ENCODE measurements at regions not wholly inside any gene's neighbourhood (a gene's known extent, or its start where the extent isn't known, plus 50 kb on each side); places are given as distances from the start of the nearest gene placed in this dataset.

DNA sequence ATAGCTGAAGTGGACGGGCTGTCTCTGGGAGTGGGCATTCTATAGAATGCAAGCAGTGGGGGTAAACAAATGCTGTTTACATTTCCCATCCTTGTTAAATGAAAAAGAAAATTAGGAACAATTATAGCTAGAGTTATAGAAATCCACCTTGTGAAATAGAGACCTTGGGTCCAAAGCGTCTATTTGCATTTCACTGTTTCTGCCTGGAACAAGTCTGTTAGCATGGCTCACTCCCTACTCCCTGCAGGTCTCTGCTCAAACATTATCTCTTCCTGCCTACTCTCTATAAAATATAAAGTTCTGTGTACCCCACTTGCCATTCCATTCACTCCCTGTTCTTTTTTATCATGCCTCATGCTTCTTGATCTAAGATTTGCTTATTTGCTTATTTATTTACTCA lies 975.7 kb upstream of the WWC1 start:
- Histone ChIP-seq H3K27ac (no peak overlapping the region), H3K27me3 (no peaks in the 10 kb centered on the region), H3K4me1 (peaks cover 17% of the 10 kb centered on the region; the same call in 1 of the 2 replicates), H3K4me2 (no peak overlapping the region), H3K9ac (no peak overlapping the region), H3K9me3 (peaks cover 31% of the 10 kb centered on the region), H3K36me3 (no peaks in the 10 kb centered on the region), H4K20me1 (no peaks in the 10 kb centered on the region), H3K4me3 (no peak overlapping the region)
- TF ChIP-seq Cebpa-rat (IDR thresholded peaks at IDR 0.05), result no peak

- Histone ChIP-seq H3K9me3 (peaks cover 32% of the 10 kb centered on the region), H3K9ac (no peak overlapping the region), H3K4me1 (peaks cover 17% of the 10 kb centered on the region; the same call in 1 of the 2 replicates), H3K27ac (no peak overlapping the region), H3K27me3 (no peaks in the 10 kb centered on the region), H3K4me2 (no peak overlapping the region), H3K4me3 (no peak overlapping the region), H4K20me1 (no peaks in the 10 kb centered on the region), H3K36me3 (no peaks in the 10 kb centered on the region)
- no peak for TF ChIP-seq Cebpa-rat (IDR thresholded peaks at IDR 0.05)
Measured at GRCh38 chr5:167317884-167318283, 973.6 kb upstream of the WWC1 start.

- Histone ChIP-seq H3K27me3 (no peaks in the 10 kb centered on the region), H3K4me1 (peaks cover 17% of the 10 kb centered on the region; the same call in 1 of the 2 replicates), H3K36me3 (no peaks in the 10 kb centered on the region), H3K9me3 (peaks cover 30% of the 10 kb centered on the region), H3K4me3 (no peak overlapping the region), H4K20me1 (no peaks in the 10 kb centered on the region), H3K4me2 (no peak overlapping the region), H3K9ac (no peak overlapping the region), H3K27ac (no peak overlapping the region)
- TF ChIP-seq Cebpa-rat (IDR thresholded peaks at IDR 0.05), result no peak
Measured at GRCh38 chr5:167319243-167319642, 972.2 kb upstream of the WWC1 start.

DNA sequence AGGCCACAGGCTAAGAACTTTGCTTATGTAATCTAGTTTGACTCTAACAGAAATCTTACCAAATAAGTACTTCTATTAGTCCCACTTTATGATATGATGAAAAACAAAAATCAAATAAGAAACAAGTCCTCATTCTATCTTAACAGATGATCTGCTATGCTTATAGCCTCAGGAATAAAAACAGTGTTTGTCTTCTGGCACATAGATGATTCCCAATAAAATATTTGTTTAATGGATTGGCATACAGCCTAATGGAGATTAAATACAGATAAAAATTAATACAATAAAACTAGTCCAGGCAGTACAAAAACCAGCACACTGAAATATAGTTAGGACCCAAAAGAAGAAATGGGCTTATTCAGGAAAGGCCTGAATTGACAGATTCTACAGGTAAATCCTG lies 971.4 kb upstream of the WWC1 start:
- Histone ChIP-seq H3K9me3 (peaks cover 31% of the 10 kb centered on the region), H3K4me3 (no peak overlapping the region), H4K20me1 (no peaks in the 10 kb centered on the region), H3K27me3 (no peaks in the 10 kb centered on the region), H3K4me2 (no peak overlapping the region), H3K4me1 (peaks cover 17% of the 10 kb centered on the region; the same call in 1 of the 2 replicates), H3K27ac (no peak overlapping the region), H3K9ac (no peak overlapping the region), H3K36me3 (no peaks in the 10 kb centered on the region)
- TF ChIP-seq Cebpa-rat (IDR thresholded peaks at IDR 0.05), result no peak

- H3K9me3 ChIP-seq, result peaks cover 69% of the 10 kb centered on the region
- H3K27me3 ChIP-seq, result no peaks in the 10 kb centered on the region
- H3K36me3 ChIP-seq, result peaks cover 11% of the 10 kb centered on the region; the same call in 1 of the 2 replicates
- H3K4me3 ChIP-seq, result no peak overlapping the region
- peaks cover 58% of the 10 kb centered on the region for H3K4me1 ChIP-seq
- peak overlapping the region; percentile 89 for H3K27ac ChIP-seq
- TF ChIP-seq Cebpa-rat (IDR thresholded peaks at IDR 0.05), result no peak
- H3K4me2 ChIP-seq, result peak overlapping the region; percentile 63
- H4K20me1 ChIP-seq, result no peaks in the 10 kb centered on the region
- peak overlapping the region; percentile 53; the same call in 1 of the 2 replicates for H3K9ac ChIP-seq
Measured at GRCh38 chr5:167332309-167332708, 959.1 kb upstream of the WWC1 start.

GRCh38 chr5:167336161-167336560 lies 955.3 kb upstream of the WWC1 start:
- Histone ChIP-seq H3K9me3 (peaks cover 52% of the 10 kb centered on the region), H3K27ac (no peak overlapping the region), H4K20me1 (no peaks in the 10 kb centered on the region), H3K9ac (no peak overlapping the region), H3K4me3 (no peak overlapping the region), H3K36me3 (peaks cover 18% of the 10 kb centered on the region; the same call in 1 of the 2 replicates), H3K4me2 (peak overlapping the region; percentile 5; the same call in 1 of the 2 replicates), H3K27me3 (no peaks in the 10 kb centered on the region), H3K4me1 (peaks cover 59% of the 10 kb centered on the region)
- TF ChIP-seq Cebpa-rat (IDR thresholded peaks at IDR 0.05), result no peak

DNA sequence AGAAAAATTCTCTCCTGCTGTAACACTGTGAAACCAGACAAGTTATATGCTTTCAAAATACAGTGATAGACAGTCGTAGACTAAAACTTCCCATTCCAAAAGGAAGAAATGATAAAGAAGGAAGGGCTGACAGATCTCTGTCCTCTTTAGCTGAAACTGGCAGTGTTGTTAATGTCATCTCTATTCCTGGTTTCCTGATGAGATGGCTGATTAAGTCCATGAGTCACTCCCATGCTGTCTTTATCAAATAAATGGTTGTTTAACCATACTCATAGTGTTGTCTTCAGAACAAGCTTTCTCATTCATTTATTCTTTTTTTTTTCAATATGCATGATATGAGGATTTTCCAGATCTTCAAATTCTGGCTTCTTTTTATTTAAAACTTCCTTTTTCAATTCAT lies 952.2 kb upstream of the WWC1 start:
- Histone ChIP-seq H3K36me3 (peaks cover 18% of the 10 kb centered on the region; the same call in 1 of the 2 replicates), H3K9me3 (peaks cover 49% of the 10 kb centered on the region)
- no peak for TF ChIP-seq Cebpa-rat (IDR thresholded peaks at IDR 0.05)

DNA sequence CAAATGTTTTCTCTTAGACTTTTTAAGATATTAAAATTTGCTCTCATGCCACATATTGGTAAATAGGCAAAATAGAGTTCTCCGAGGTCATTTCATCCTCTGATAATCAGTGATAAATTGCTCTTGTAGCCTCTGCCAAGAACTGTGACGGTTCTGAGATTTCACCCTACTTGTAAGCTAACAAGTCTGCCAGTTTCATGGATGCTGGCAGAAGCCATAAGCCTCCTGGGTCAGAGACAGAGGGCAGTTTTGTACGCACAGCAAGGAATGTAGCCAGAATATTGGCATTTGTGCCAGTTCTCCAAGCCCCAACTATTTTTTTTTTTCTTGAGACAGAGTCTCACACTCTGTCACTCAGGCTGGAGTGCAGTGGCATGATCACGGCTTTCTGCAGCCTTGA lies 945.0 kb upstream of the WWC1 start:
- H3K9ac ChIP-seq, result peak overlapping the region; percentile 55; the same call in 1 of the 2 replicates
- peak overlapping the region; percentile 78 for H3K27ac ChIP-seq
- peaks cover 62% of the 10 kb centered on the region for H3K4me1 ChIP-seq
- H3K4me3 ChIP-seq, result no peak overlapping the region
- peak overlapping the region; percentile 61 for H3K4me2 ChIP-seq
- peaks cover 8% of the 10 kb centered on the region; the same call in 1 of the 2 replicates for H3K9me3 ChIP-seq
- H3K27me3 ChIP-seq, result no peaks in the 10 kb centered on the region
- no peaks in the 10 kb centered on the region for H4K20me1 ChIP-seq
- TF ChIP-seq Cebpa-rat (IDR thresholded peaks at IDR 0.05), result no peak
- H3K36me3 ChIP-seq, result no peaks in the 10 kb centered on the region

More for the DNA sequence above, 952.2 kb upstream of the WWC1 start:
- H3K9ac ChIP-seq, result no peak overlapping the region
- H3K4me1 ChIP-seq, result peaks cover 38% of the 10 kb centered on the region
- no peak overlapping the region for H3K4me3 ChIP-seq
- no peaks in the 10 kb centered on the region for H4K20me1 ChIP-seq
- H3K27ac ChIP-seq, result no peak overlapping the region
- no peak overlapping the region for H3K4me2 ChIP-seq
- H3K27me3 ChIP-seq, result no peaks in the 10 kb centered on the region

DNA sequence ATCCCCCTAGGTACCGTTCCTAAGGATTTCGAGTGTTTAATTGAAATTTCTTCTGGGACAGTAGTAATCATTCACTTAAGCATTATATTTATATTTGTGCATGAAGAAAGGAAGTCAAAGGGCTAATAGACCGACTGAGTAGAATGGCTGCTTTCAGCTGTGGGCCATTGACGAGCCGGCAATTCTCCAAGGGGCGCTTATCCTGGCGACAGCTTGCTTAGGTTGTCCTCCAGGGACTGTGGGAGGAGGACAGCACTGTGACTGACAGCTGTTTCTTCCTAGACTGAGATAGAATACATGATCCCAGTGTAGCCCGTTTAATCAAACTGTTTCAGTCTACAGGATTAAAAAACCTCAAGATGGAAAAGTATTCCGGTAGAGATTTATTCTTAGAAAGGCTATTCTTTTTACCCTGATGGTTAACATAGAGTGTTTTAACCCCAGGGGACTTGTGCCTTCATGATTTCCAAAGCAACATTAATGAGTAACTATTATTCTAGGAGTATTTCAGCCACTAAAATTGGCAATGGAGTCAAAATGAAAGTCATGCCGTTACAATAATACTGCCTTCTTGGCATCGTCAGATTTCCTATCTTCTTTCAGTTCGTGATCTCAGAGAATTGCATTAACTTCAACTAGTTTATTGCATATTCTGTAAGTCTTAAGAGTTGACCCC lies 943.1 kb upstream of the WWC1 start:
- Histone ChIP-seq H3K4me3 (peak overlapping the region; percentile 23; the same call in 1 of the 2 replicates), H3K9me3 (peaks cover 8% of the 10 kb centered on the region), H3K36me3 (no peaks in the 10 kb centered on the region), H3K27ac (peak overlapping the region; percentile 78), H3K27me3 (no peaks in the 10 kb centered on the region), H4K20me1 (no peaks in the 10 kb centered on the region), H3K9ac (peak overlapping the region; percentile 55; the same call in 1 of the 2 replicates), H3K4me1 (peaks cover 69% of the 10 kb centered on the region), H3K4me2 (peak overlapping the region; percentile 61)
- TF ChIP-seq Cebpa-rat (IDR thresholded peaks at IDR 0.05), result no peak

GRCh38 chr5:167348980-167349379 lies 942.5 kb upstream of the WWC1 start:
- Histone ChIP-seq H3K9me3 (peaks cover 14% of the 10 kb centered on the region), H3K4me3 (peak overlapping the region; percentile 16; the same call in 1 of the 2 replicates), H3K4me2 (peak overlapping the region; percentile 61), H3K36me3 (no peaks in the 10 kb centered on the region), H4K20me1 (no peaks in the 10 kb centered on the region), H3K27ac (peak overlapping the region; percentile 78; the same call in 1 of the 2 replicates), H3K4me1 (peaks cover 69% of the 10 kb centered on the region), H3K9ac (no peak overlapping the region), H3K27me3 (no peaks in the 10 kb centered on the region)
- TF ChIP-seq Cebpa-rat (IDR thresholded peaks at IDR 0.05), result no peak
